Mesodermal cell (in vitro differentiated cells): ENCODE measurements at regions not wholly inside any gene's neighbourhood (a gene's known extent, or its start where the extent isn't known, plus 50 kb on each side); places are given as distances from the start of the nearest gene placed in this dataset.

Experiments
- H3K27ac ChIP-seq: 2 replicates; pipeline ENCODE4 v1.7.0; 2013; ENCODE audit warnings: mild to moderate bottlenecking, low read depth, low read length, moderate library complexity; ENCODE audit not compliant: severe bottlenecking
- H3K36me3 ChIP-seq: 2 replicates; pipeline ENCODE4 v1.7.1; 2013; ENCODE audit warnings: mild to moderate bottlenecking, low read length, moderate library complexity; ENCODE audit not compliant: control insufficient read depth, insufficient read depth
- H3K4me1 ChIP-seq: one replicate; pipeline ENCODE4 v1.7.1; 2013; ENCODE audit warnings: mild to moderate bottlenecking, low read length; ENCODE audit not compliant: insufficient read depth, control insufficient read depth, poor library complexity, severe bottlenecking
- H3K4me3 ChIP-seq: 2 replicates; pipeline ENCODE4 v1.7.0; 2013; ENCODE audit warnings: low read length, control low read depth, mild to moderate bottlenecking; ENCODE audit not compliant: insufficient read depth, poor library complexity, severe bottlenecking; ENCODE audit errors: extremely low read depth
- H3K9me3 ChIP-seq: 2 replicates; pipeline ENCODE4 v1.7.1; 2013; ENCODE audit warnings: mild to moderate bottlenecking, low read length, moderate library complexity; ENCODE audit not compliant: control insufficient read depth
- WGBS, 2 experiments: methylation state at CpG; one replicate each; pipeline ENCODE4 v1.1.5; 2013; ENCODE audit warnings: missing lambda C conversion rate in 2 of 2; ENCODE audit not compliant: insufficient coverage in 2 of 2; 5-methylcytosine and 5-hydroxymethylcytosine counted together

- Histone ChIP-seq H3K27ac (no peak overlapping the region), H3K4me3 (no peak overlapping the region), H3K4me1 (peaks cover 2% of the 10 kb centered on the region), H3K36me3 (no peaks in the 10 kb centered on the region), H3K9me3 (no peaks in the 10 kb centered on the region)
- 88 to 91% methylated on average over 7 to 8 of the region's 10 CpGs for WGBS, 2 experiments
These were observed 601.3 kb downstream of the BUD13 start for GRCh38 chr11:116171271-116172140.

GRCh38 chr11:116170526-116171120, 602.2 kb downstream of the BUD13 start:
- no peak overlapping the region for H3K4me3 ChIP-seq
- WGBS, 2 experiments: 54 to 71% methylated on average over 3 to 5 of the region's 8 CpGs
- no peaks in the 10 kb centered on the region for H3K36me3 ChIP-seq
- H3K9me3 ChIP-seq: no peaks in the 10 kb centered on the region
- no peak overlapping the region for H3K27ac ChIP-seq
- H3K4me1 ChIP-seq: no peaks in the 10 kb centered on the region

GRCh38 chr11:116169776-116170175, 603.0 kb downstream of the BUD13 start:
- H3K36me3 ChIP-seq: no peaks in the 10 kb centered on the region
- no peak overlapping the region for H3K4me3 ChIP-seq
- WGBS, 2 experiments: 91% methylated on average over 2 of the region's 2 CpGs; no CpG with 5 or more reads in 1 of the 2 experiments
- H3K9me3 ChIP-seq: no peaks in the 10 kb centered on the region
- H3K27ac ChIP-seq: no peak overlapping the region
- no peaks in the 10 kb centered on the region for H3K4me1 ChIP-seq

DNA sequence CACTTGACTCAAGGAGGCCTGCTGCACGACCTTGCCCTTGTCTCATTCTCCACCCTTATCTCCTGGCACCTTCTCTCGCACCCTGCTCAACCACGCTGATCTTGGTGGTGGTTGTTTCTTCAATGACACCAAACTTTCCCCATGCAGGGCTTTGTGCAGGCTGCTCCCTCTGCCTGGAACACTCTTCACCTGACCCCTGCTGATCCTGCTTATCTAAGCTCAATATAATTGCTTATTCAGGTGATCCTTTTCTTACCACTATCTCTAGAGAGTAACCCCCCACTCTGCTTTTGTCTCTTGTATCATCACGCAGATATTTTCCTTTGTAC, 604.4 kb downstream of the BUD13 start:
- Histone ChIP-seq H3K4me3 (no peak overlapping the region), H3K27ac (no peak overlapping the region), H3K4me1 (no peaks in the 10 kb centered on the region), H3K9me3 (no peaks in the 10 kb centered on the region), H3K36me3 (no peaks in the 10 kb centered on the region)
- 84 to 100% methylated on average over 1 to 2 of the region's 4 CpGs for WGBS, 2 experiments

DNA sequence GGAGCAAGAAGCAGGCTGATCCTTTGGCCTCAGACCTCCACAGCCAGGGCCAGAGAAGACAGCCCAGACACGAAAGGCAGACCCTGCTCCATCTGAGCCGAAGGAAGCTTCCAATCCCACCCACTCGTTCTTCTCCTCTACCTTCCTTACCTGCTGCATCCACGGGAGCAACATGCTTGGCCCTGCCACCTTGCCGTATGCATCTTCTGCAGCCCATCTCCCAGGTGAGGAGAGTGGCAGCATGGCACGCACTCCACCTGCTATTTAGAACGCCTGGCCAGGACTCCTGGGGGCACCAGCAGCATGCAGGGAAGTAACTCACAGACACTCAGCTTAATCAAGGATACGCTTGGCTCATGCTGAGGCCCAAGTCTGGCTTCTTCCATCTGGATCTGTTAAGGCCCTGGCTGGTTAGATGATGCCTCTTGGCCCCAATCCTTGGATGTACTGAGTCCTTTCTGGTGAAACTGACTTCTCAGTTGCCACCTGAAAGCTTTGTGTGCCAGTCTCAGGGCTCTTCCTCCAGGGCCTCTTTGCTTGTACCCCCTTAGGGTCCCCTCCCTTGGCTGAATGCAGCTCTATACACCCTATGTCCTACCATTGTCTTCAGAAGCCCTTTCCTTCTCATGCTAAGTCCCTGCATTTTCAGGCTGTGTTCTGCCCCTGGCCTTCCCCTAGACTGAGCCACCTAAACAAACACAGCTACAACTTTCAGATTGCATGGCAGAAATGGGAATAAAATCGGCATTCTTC, 604.9 kb downstream of the BUD13 start:
- 78 to 92% methylated on average over 6 to 9 of the region's 9 CpGs for WGBS, 2 experiments
- H3K9me3 ChIP-seq: no peaks in the 10 kb centered on the region
- H3K4me3 ChIP-seq: no peak overlapping the region
- no peak overlapping the region for H3K27ac ChIP-seq
- no peaks in the 10 kb centered on the region for H3K36me3 ChIP-seq
- H3K4me1 ChIP-seq: no peaks in the 10 kb centered on the region

DNA sequence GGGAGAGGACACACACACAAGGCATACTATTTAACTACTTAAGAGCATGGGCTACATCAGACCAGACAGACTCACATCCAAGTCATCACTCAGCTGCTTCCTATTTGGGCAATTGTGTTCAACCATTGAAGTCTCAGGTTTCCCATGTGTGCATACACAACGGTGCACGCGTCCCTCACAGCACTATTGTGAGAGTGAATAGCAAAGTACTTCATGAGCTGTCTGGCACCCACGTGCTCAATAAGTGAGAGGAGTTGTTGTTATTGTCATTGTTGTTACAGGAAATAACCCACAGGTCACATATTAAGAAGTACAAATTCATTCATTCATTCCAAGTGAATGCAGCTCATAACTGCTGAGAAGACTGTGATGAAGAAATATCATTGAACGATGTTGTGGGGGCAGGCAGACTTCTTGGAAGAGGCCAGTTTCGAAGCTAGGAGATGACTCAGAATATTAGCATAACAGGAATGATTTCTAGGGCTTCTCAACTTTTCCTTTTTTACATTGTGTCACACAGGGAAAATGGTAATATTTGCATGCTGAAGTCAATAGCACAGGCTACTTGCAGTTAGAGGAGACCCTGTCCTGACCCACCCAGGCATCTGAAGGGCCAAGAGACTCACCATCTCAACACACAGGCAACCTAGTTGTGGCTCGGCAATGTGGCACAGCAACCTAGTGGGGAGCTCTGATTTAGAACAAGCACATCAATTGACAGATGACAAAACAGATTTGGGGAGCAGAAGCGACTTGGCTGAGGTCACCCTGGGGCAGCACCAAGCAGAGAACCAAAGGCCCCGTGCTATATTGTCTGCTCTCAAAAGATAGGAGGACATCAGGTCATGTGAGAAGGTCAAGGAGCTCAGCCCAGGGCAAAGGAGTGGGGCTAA, 606.0 kb downstream of the BUD13 start:
- Histone ChIP-seq H3K4me1 (no peaks in the 10 kb centered on the region), H3K27ac (no peak overlapping the region), H3K36me3 (no peaks in the 10 kb centered on the region), H3K4me3 (no peak overlapping the region), H3K9me3 (no peaks in the 10 kb centered on the region)
- 78 to 87% methylated on average over 2 to 7 of the region's 9 CpGs for WGBS, 2 experiments

- Histone ChIP-seq H3K4me1 (no peaks in the 10 kb centered on the region), H3K4me3 (no peak overlapping the region), H3K36me3 (no peaks in the 10 kb centered on the region), H3K9me3 (no peaks in the 10 kb centered on the region), H3K27ac (no peak overlapping the region)
- 83 to 86% methylated on average over 1 to 2 of the region's 5 CpGs for WGBS, 2 experiments
These were observed 607.9 kb downstream of the BUD13 start for GRCh38 chr11:116164843-116165242.

DNA sequence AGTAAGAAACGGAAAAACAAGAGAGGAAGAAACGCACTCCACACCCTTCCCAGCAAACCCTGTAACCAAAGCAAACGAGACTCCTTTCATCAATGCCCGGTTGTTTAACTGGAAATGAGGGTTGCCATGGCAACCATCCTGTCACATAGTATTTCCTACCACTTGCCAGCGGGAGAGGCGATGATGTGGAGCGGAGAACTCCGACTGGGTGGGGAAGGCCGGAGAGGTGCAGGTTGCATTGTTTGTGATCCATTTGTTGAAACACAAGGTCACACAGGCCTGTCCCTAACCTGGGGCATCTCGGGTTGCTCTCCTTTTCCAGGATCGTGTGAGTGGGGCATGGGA, 609.9 kb downstream of the BUD13 start:
- Histone ChIP-seq H3K9me3 (no peaks in the 10 kb centered on the region), H3K27ac (peak overlapping the region; percentile 62), H3K36me3 (no peaks in the 10 kb centered on the region), H3K4me3 (no peak overlapping the region), H3K4me1 (no peaks in the 10 kb centered on the region)
- WGBS, 2 experiments: 38 to 55% methylated on average over 4 to 5 of the region's 11 CpGs

GRCh38 chr11:116162086-116162885, 610.5 kb downstream of the BUD13 start:
- H3K27ac ChIP-seq: peak overlapping the region; percentile 62
- H3K9me3 ChIP-seq: no peaks in the 10 kb centered on the region
- H3K36me3 ChIP-seq: no peaks in the 10 kb centered on the region
- H3K4me1 ChIP-seq: no peaks in the 10 kb centered on the region
- H3K4me3 ChIP-seq: no peak overlapping the region
- WGBS, 2 experiments: 86% methylated on average over 11 to 14 of the region's 20 CpGs

GRCh38 chr11:116148645-116149044, 624.1 kb downstream of the BUD13 start:
- no CpG with 5 or more reads among the region's 2 CpGs for WGBS, 2 experiments

More at GRCh38 chr11:116148645-116149044, 624.1 kb downstream of the BUD13 start:
- H3K9me3 ChIP-seq: no peaks in the 10 kb centered on the region
- H3K27ac ChIP-seq: no peak overlapping the region
- H3K4me1 ChIP-seq: no peaks in the 10 kb centered on the region
- no peaks in the 10 kb centered on the region for H3K36me3 ChIP-seq
- H3K4me3 ChIP-seq: no peak overlapping the region
